Psoas muscle (tissue), 7 donors: ENCODE measurements at regions not wholly inside any gene's neighbourhood (a gene's known extent, or its start where the extent isn't known, plus 50 kb on each side); places are given as distances from the start of the nearest gene placed in this dataset.

Experiments used
- ATAC-seq, 4 donors: fragments of 200-7000 bp; cut with Tn5 transposase; one replicate each; pipeline ENCODE4 v1.9.1; 2020; ENCODE audit warnings: moderate library complexity in 3 of 4, mild to moderate bottlenecking in 2 of 4
- DNase-seq, 2 donors: peaks; one replicate each; pipeline ENCODE4 v3.0.0-alpha.2; 2020
- H3K27ac ChIP-seq: fragments of 200-600 bp; one replicate; pipeline ENCODE4 v1.8.0; 2022
- H3K27me3 ChIP-seq, 3 donors: fragments of 200-600 bp in 1 of 3; one replicate each; pipeline versions ENCODE4 v1.6.1 to v1.8.0; 2013 to 2022; ENCODE audit warnings: low read length in 2 of 3, mild to moderate bottlenecking in 2 of 3, moderate library complexity in 1 of 3; ENCODE audit not compliant: insufficient read depth in 3 of 3
- H3K36me3 ChIP-seq, 2 donors: fragments of 200-600 bp in 1 of 2; one replicate each; pipeline versions ENCODE4 v1.6.1 to v1.8.0; 2013 to 2022; ENCODE audit warnings: low read depth in 1 of 2, mild to moderate bottlenecking in 1 of 2, moderate library complexity in 1 of 2; ENCODE audit not compliant: insufficient read depth in 1 of 2
- H3K4me1 ChIP-seq: fragments of 200-600 bp; one replicate; pipeline ENCODE4 v1.8.0; 2022
- H3K4me3 ChIP-seq: fragments of 200-600 bp; one replicate; pipeline ENCODE4 v1.8.0; 2022; ENCODE audit warnings: mild to moderate bottlenecking
- H3K9me3 ChIP-seq: fragments of 200-600 bp; one replicate; pipeline ENCODE4 v1.8.0; 2022
- CTCF ChIP-seq: fragments of 200-600 bp; IDR thresholded peaks from one replicate; pipeline ENCODE4 v1.8.0; 2022; ENCODE audit warnings: antibody characterized with exemption
- WGBS, 3 donors: extraction: QIAGEN DNeasy Blood & Tissue Kit; methylation state at CpG; one replicate each; pipeline versions ENCODE4 v1.1.6 to v1.1.7; 2013; 5-methylcytosine and 5-hydroxymethylcytosine counted together
- intact Hi-C, 2 donors: fragments of 100-400 bp; cut with DNase I; formaldehyde crosslinking; loops; one replicate each; pipeline versions ENCODE4 v1.11.0 to v1.14.2; 2022
- donor health status: healthy with polysubstance abuse.
- donor health status: DM: no; HTN: no; CAD: no; lungs with moderate emphysema.
- donor health status: Bipolar disorder and iron deficiency.
- donor health status: healthy.
- donor health status: DM: yes; HTN: yes; CAD: no.
- donor health status: DM: no; HTN: no; CAD: no.
- donor health status: DM: yes; HTN: yes; CAD: no.

GRCh38 chr16:8243981-8244380 is 346.3 kb downstream of the TMEM114 start:
- intact Hi-C loops = no loop called here
- no peak for ATAC-seq
- Histone ChIP-seq H3K27ac (no peak overlapping the region), H3K4me1 (no peaks in the 10 kb centered on the region), H3K27me3 (no peaks in the 10 kb centered on the region), H3K36me3 (no peaks in the 10 kb centered on the region), H3K9me3 (no peaks in the 10 kb centered on the region), H3K4me3 (no peak overlapping the region)
- 30 to 37% (median 31%) methylated on average over 4 of the region's 4 CpGs for WGBS, 3 donors
- TF ChIP-seq CTCF = no peak
- DNase-seq = no peak

GRCh38 chr16:8241408-8241807 is 348.9 kb downstream of the TMEM114 start:
- no peaks in the 10 kb centered on the region for H3K4me1 ChIP-seq
- no peaks in the 10 kb centered on the region for H3K9me3 ChIP-seq
- intact Hi-C loops = no loop called here
- no peaks in the 10 kb centered on the region for H3K36me3 ChIP-seq
- no peak overlapping the region for H3K27ac ChIP-seq
- H3K27me3 ChIP-seq = no peaks in the 10 kb centered on the region
- 46 to 55% (median 47%) methylated on average over 3 of the region's 3 CpGs for WGBS, 3 donors
- TF ChIP-seq CTCF = no peak
- ATAC-seq (no peak), DNase-seq (no peak)
- H3K4me3 ChIP-seq = no peak overlapping the region

- Histone ChIP-seq H3K27ac (no peak overlapping the region), H3K4me3 (no peak overlapping the region), H3K9me3 (no peaks in the 10 kb centered on the region), H3K27me3 (peaks cover 0 to 1% (median 0%) of the 10 kb centered on the region in 3 donors), H3K4me1 (no peaks in the 10 kb centered on the region), H3K36me3 (no peaks in the 10 kb centered on the region)
- DNase-seq (no peak), ATAC-seq (no peak)
- no peak for TF ChIP-seq CTCF
- intact Hi-C loops = no loop called here
- 42 to 54% (median 46%) methylated on average over 2 of the region's 2 CpGs for WGBS, 3 donors
These were observed 350.9 kb downstream of the TMEM114 start for GRCh38 chr16:8239443-8239842.

- ATAC-seq = no peak
- Histone ChIP-seq H3K9me3 (no peaks in the 10 kb centered on the region), H3K4me1 (no peaks in the 10 kb centered on the region), H3K27me3 (peaks cover 0 to 1% (median 0%) of the 10 kb centered on the region in 3 donors), H3K27ac (no peak overlapping the region), H3K4me3 (no peak overlapping the region), H3K36me3 (no peaks in the 10 kb centered on the region)
- DNase-seq = no peak
- WGBS, 3 donors = 89 to 92% (median 91%) methylated on average over 3 of the region's 3 CpGs
- intact Hi-C loops = no loop called here
- TF ChIP-seq CTCF = no peak
These were observed 352.9 kb downstream of the TMEM114 start for GRCh38 chr16:8237452-8237851.

- Histone ChIP-seq H3K9me3 (no peaks in the 10 kb centered on the region), H3K36me3 (no peaks in the 10 kb centered on the region), H3K4me3 (no peak overlapping the region), H3K27ac (no peak overlapping the region), H3K27me3 (peaks cover 0 to 1% (median 0%) of the 10 kb centered on the region in 3 donors), H3K4me1 (no peaks in the 10 kb centered on the region)
- TF ChIP-seq CTCF = no peak
- DNase-seq (no peak), ATAC-seq (no peak)
- intact Hi-C loops = no loop called here
- 76 to 78% (median 78%) methylated on average over 4 of the region's 4 CpGs for WGBS, 3 donors
These were observed 353.5 kb downstream of the TMEM114 start for GRCh38 chr16:8236816-8237215.
